Muscle layer of duodenum (tissue), 2 donors: ENCODE measurements at regions not wholly inside any gene's neighbourhood (a gene's known extent, or its start where the extent isn't known, plus 50 kb on each side); places are given as distances from the start of the nearest gene placed in this dataset.

Experiments used
- H3K27ac ChIP-seq: one replicate; pipeline ENCODE4 v1.7.0; 2013; ENCODE audit warnings: mild to moderate bottlenecking, low read length
- H3K27me3 ChIP-seq: one replicate; pipeline ENCODE4 v1.7.0; 2013; ENCODE audit warnings: low read depth, mild to moderate bottlenecking, control low read depth, low read length
- H3K36me3 ChIP-seq, 2 donors: one replicate each; pipeline ENCODE4 v1.7.0; 2013; ENCODE audit warnings: low read length in 2 of 2, control low read depth in 1 of 2, mild to moderate bottlenecking in 1 of 2; ENCODE audit not compliant: insufficient read depth in 2 of 2, control insufficient read depth in 1 of 2
- H3K4me1 ChIP-seq, 2 donors: one replicate each; pipeline ENCODE4 v1.7.0; 2013; ENCODE audit warnings: low read length in 2 of 2, mild to moderate bottlenecking in 2 of 2, control low read depth in 1 of 2, moderate library complexity in 1 of 2; ENCODE audit not compliant: insufficient read depth in 2 of 2, control insufficient read depth in 1 of 2
- H3K4me3 ChIP-seq, 2 donors: one replicate each; pipeline ENCODE4 v1.7.0; 2013; ENCODE audit warnings: low read length in 2 of 2, low read depth in 1 of 2, mild to moderate bottlenecking in 1 of 2
- H3K9me3 ChIP-seq, 2 donors: one replicate each; pipeline ENCODE4 v1.7.0; 2013; ENCODE audit warnings: low read length in 2 of 2, control low read depth in 1 of 2, mild to moderate bottlenecking in 1 of 2; ENCODE audit not compliant: control insufficient read depth in 1 of 2
- donor health status: healthy.

DNA sequence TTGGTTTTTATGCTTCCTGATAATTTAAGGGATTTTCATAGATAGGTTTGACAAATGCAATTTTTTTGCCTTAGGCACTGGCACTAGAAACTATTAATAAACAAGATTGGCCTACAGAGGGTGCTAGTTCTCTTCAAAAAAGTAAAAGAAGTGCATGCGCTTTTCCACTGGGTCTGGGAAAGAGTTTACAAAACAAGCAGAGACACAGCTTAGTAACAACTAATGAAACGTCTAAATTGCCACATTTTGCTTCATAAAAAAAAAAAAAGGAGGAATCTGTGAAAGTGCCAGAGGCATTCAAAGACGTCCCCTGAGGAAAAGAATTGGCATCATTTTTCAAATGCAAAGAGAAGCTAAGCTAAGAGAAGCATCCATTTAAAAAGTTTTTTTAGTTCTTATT is 58.3 kb upstream of the EEA1 start:
- Histone ChIP-seq H3K36me3 (no peaks in the 10 kb centered on the region), H3K9me3 (peaks cover 0 to 6% of the 10 kb centered on the region in 2 donors), H3K27me3 (no peaks in the 10 kb centered on the region), H3K27ac (peak overlapping the region; percentile 4), H3K4me3 (no peak overlapping the region), H3K4me1 (peaks cover 5 to 6% of the 10 kb centered on the region in 2 donors)

DNA sequence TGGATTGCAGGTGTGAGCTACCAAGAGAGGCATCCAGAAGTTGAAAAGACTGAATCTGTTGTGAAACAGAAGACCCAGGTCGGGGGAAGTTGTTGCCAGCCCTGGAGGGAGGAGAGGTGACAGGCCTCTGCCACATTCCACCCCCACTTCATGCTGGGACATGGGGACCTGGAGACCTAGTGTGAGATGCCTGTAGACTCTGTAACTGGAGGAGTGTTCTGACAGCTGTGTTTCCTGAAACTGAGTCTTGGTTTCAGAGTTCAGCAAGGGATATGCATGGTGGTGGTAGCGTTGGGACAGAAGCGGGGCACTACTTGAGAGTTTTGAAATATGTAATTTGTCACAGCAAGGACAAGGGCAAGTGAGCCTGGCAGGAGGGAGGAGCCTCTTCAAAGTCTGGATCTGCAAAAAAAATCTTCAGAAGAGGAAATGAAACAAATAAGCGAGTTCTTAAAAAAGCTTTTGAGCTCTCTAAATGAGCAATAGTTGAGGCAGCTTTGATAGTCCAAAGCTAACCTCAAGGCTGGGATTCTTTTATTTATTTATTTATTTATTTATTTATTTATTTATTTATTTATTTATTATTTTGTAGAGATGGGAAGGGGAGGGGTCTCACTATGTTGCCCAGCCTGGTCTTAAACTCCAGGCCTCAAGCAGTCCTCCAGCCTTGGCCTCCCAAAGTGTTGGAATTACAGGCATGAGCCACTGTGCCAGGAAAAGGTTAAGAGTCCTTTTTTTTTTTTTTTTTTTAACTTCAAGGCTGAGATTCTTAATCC is 58.9 kb upstream of the EEA1 start:
- Histone ChIP-seq H3K9me3 (peaks cover under 1 to 7% of the 10 kb centered on the region in 2 donors), H3K4me1 (peaks cover 5 to 6% of the 10 kb centered on the region in 2 donors), H3K4me3 (no peak overlapping the region), H3K27me3 (no peaks in the 10 kb centered on the region), H3K27ac (peak overlapping the region; percentile 4), H3K36me3 (no peaks in the 10 kb centered on the region)

DNA sequence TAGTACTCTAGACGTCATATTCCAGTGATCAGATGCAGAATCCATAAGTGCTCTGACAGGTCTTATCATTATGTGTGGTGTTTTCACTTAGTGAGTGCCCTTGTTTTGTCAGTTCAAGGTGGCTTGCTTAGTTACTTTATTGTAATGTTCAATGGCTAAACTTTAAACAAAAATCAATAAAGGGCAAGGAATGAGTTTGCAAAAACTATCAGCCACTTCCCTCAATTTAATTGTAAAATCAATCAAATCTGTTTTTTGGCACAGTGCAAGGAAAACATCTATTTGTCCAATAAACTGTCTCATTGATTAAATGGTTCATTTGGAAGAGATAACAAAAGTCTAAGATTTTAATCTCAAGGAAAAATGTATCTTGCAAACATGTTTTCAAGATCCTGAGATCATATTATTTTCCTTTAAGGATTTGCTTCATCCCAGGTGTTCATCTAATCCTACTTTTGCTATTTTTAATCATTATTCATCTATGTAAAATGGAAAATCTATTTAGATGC is 59.6 kb upstream of the EEA1 start:
- Histone ChIP-seq H3K9me3 (peaks cover 4 to 5% of the 10 kb centered on the region in 2 donors), H3K27ac (no peak overlapping the region), H3K36me3 (no peaks in the 10 kb centered on the region), H3K4me1 (peaks cover 5 to 6% of the 10 kb centered on the region in 2 donors), H3K4me3 (no peak overlapping the region), H3K27me3 (no peaks in the 10 kb centered on the region)

DNA sequence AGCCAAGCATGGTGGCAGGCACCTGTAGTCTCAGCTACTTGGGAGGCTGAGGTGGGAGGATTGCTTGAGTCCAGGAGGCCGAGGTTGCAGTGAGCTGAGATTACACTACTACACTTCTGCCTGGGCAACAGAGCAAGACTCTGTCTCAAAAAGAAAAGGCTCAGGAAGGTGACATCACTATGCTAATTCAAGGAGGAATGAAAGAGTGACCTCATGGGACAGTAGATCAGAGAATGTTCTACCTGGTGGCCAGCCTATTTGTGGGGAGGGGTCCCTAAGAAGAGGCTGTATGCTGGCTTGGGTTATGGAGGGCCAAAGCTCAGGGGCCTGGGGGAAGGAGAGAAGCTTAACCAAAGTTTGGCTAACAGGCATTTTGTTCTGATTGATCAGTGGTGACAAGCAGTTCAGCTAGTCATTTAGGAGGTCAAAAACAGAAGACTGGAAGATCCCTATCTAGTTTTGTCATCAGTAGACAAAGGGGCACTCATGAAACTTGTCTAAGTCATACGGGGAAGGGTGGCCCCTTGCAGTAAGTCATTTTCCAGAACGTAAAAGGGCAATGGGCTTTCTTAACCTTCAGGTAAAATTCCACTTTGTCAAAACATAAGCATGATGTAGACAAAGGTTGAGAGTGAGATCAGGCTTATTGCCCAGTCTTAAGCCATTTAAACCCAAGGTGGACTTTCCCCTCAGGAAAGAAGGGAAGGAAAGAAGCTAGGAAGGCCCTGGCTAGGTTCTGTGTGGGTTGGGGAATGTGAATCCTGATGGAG is 60.8 kb upstream of the EEA1 start:
- no peak overlapping the region for H3K27ac ChIP-seq
- H3K27me3 ChIP-seq: no peaks in the 10 kb centered on the region
- H3K36me3 ChIP-seq: no peaks in the 10 kb centered on the region
- peaks cover 5 to 6% of the 10 kb centered on the region in 2 donors for H3K4me1 ChIP-seq
- H3K4me3 ChIP-seq: no peak overlapping the region
- H3K9me3 ChIP-seq: peaks cover 2 to 4% of the 10 kb centered on the region in 2 donors

DNA sequence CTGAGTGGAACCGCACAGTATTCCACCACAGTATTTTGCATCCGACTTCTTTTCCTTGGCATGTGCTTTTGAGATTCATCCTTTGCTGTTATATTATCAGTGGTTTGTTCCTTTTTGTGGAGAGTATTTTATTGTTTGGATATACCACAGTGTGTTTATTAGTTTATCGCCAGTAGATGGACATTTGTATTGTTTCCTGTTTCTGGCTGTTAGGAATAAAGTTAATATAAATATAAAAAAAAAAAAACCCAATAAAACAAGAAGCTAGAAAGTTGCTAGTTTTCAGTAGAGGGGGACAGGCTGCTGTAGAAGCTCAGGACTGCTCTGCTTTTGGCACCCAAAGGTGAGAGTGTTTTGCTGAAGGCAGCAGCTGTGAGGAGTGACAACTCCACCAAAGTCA is 62.0 kb upstream of the EEA1 start:
- Histone ChIP-seq H3K4me1 (peaks cover 5 to 6% of the 10 kb centered on the region in 2 donors), H3K27ac (no peak overlapping the region), H3K36me3 (no peaks in the 10 kb centered on the region), H3K9me3 (peaks cover 2 to 4% of the 10 kb centered on the region in 2 donors), H3K4me3 (no peak overlapping the region), H3K27me3 (no peaks in the 10 kb centered on the region)

DNA sequence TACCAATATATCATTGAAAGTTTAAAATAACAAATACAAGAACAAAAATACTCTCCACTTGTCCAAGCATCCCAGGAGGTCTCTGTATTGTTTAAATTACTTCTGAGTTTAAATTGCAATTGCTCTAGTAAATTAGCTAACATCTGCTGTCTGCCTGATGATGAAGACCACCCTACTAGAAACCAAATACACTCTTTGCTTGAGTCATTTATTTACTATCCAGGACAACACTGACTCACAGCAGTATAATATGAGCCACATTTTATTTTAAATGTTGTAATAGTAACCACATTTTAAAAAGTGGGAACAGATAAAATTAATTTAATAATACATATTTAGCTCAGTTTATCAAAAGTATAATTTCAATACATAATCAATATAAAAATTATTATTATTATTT is 62.9 kb upstream of the EEA1 start:
- Histone ChIP-seq H3K27ac (no peak overlapping the region), H3K36me3 (no peaks in the 10 kb centered on the region), H3K9me3 (peaks cover 2 to 4% of the 10 kb centered on the region in 2 donors), H3K4me3 (no peak overlapping the region), H3K27me3 (no peaks in the 10 kb centered on the region), H3K4me1 (peaks cover 5 to 6% of the 10 kb centered on the region in 2 donors)

DNA sequence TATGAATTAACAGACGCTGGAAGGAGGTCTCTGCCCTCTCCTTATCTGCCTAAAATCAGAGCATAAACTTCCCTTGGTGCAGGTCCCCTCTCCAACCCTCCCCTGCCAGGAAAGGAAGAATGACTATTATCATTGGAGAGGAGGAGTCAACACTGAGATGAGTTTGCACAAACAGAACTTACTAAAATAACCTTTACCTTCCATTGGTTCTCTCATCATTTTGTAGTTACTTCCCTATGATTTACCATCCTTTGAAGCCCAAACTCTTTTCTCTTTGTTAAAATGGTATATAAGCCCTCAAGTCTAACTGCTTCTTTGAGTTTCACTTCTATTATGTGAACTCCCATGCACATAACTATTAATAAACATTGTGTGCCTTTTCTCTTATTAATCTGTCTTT is 64.2 kb upstream of the EEA1 start:
- H3K27ac ChIP-seq: no peak overlapping the region
- H3K27me3 ChIP-seq: no peaks in the 10 kb centered on the region
- H3K36me3 ChIP-seq: no peaks in the 10 kb centered on the region
- H3K9me3 ChIP-seq: peaks cover 2 to 4% of the 10 kb centered on the region in 2 donors
- H3K4me1 ChIP-seq: no peaks in the 10 kb centered on the region
- no peak overlapping the region for H3K4me3 ChIP-seq

DNA sequence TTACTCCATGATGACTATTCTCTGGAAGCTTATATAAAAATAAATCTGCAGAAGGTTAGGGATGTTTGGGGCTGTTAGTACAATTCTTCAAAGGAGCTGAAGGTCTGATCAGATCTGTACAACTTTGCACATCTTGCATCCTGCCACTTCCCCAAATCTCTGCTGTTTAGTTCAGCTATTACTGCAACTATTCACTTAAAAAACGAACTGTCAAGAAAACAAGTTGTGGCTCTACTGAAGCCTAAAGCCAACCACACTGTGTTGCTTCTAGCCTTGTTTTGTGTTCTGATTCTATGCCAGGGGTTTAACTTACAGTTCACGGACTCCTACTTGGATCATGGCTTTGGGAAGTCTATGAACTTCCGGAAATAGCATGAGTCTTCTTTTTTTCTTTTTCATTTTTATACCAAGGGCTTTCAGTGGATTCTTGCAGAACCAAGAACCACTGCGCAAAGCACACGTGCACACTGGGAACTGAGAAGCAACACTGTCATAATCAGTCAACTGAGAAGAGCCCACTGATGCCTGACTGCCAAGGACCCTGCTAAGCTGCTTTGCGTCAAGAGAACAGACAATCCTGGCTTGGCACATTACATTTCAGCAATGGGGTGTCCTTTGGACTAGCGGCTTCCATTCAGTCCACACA is 66.3 kb upstream of the EEA1 start:
- Histone ChIP-seq H3K27me3 (no peaks in the 10 kb centered on the region), H3K4me1 (no peaks in the 10 kb centered on the region), H3K27ac (no peak overlapping the region), H3K36me3 (no peaks in the 10 kb centered on the region), H3K9me3 (peaks cover 2 to 4% of the 10 kb centered on the region in 2 donors), H3K4me3 (no peak overlapping the region)

DNA sequence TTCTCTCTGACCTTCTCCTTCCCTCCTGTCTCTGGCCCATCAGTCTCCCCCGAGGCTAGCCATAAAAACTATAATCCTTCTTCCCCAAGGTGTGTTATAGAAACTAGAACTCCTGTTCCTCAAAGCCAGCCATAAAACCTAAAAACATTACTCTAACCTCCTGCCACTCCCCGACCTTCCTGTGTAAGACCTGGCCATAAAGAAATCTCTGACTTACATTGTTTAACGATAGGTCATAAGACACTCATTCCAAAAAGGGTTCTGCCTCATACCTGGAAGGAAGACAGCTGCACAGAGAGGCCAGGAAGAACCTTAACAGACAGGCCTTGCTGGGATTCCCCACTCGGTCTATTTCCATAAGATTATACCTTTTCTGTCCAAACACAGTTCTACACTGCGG is 70.9 kb upstream of the EEA1 start:
- no peaks in the 10 kb centered on the region for H3K36me3 ChIP-seq
- no peak overlapping the region for H3K27ac ChIP-seq
- H3K4me3 ChIP-seq: no peak overlapping the region
- H3K4me1 ChIP-seq: peaks cover 0 to 10% of the 10 kb centered on the region in 2 donors
- no peaks in the 10 kb centered on the region for H3K9me3 ChIP-seq
- no peaks in the 10 kb centered on the region for H3K27me3 ChIP-seq

DNA sequence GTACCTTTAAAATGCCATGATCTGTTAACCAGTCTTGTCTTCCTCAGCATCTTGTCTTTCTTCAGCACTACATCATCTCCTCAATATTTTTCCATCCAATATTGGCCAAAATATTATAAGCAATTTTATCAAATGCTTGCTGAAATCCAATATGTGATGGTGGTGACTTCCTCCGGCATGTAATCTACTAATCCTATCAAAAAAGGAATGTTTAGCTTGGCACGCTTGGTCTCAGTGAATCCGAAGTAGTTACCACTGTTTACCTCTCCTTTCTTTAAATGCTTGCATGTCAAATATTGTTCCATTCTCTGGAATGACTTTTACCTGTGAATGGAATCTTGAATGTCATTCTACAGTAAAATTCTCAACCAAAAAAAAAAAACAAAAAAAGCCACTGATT is 72.3 kb upstream of the EEA1 start:
- Histone ChIP-seq H3K36me3 (no peaks in the 10 kb centered on the region), H3K9me3 (no peaks in the 10 kb centered on the region), H3K4me3 (no peak overlapping the region), H3K4me1 (peaks cover 0 to 10% of the 10 kb centered on the region in 2 donors), H3K27ac (no peak overlapping the region), H3K27me3 (no peaks in the 10 kb centered on the region)
